CD4-positive, alpha-beta T cell (primary cell): ENCODE measurements at regions not wholly inside any gene's neighbourhood (a gene's known extent, or its start where the extent isn't known, plus 50 kb on each side); places are given as distances from the start of the nearest gene placed in this dataset.

ENCODE experiments used
- ATAC-seq: fragments of 200-7000 bp; cut with Tn5 transposase; one replicate; pipeline ENCODE4 v1.10.0; 2022; ENCODE audit warnings: mild to moderate bottlenecking; ENCODE audit not compliant: poor library complexity
- CTCF ChIA-PET: fragments of 350-600 bp; sonication (Branson Sonifier 250); formaldehyde crosslinking; loops from one replicate; lab custom pipeline; 2021; ENCODE audit warnings: antibody characterized with exemption, inconsistent platforms; lab: Charles Lee
- POLR2A ChIA-PET: fragments of 350-600 bp; sonication (Branson Sonifier 250); formaldehyde crosslinking; loops from one replicate; lab custom pipeline; 2021; ENCODE audit warnings: antibody characterized with exemption, inconsistent platforms; lab: Charles Lee
- DNase-seq, 14 experiments: peaks; one replicate each; pipeline ENCODE4 v3.0.0-alpha.2; 2013 to 2020; ENCODE audit warnings: mixed read lengths in 2 of 14
- H3K27ac ChIP-seq, 2 donors: one replicate each; pipeline versions ENCODE4 v1.5.1 to v1.7.0; 2013; ENCODE audit warnings: low read length in 2 of 2, low read depth in 1 of 2, mild to moderate bottlenecking in 1 of 2
- H3K27me3 ChIP-seq, 2 experiments: 1 replicate in 1 of 2; 2 replicates in 1 of 2; pipeline versions ENCODE4 v1.6.1 to v1.7.0; 2013; ENCODE audit warnings: low read length in 2 of 2, control low read depth in 1 of 2, mild to moderate bottlenecking in 1 of 2, moderate library complexity in 1 of 2; ENCODE audit not compliant: insufficient read depth in 2 of 2, control insufficient read depth in 1 of 2
- H3K36me3 ChIP-seq: one replicate; pipeline ENCODE4 v1.6.1; 2013; ENCODE audit warnings: low read length, control low read depth; ENCODE audit not compliant: insufficient read depth
- H3K4me1 ChIP-seq: one replicate; pipeline ENCODE4 v1.6.1; 2013; ENCODE audit warnings: low read length, control low read depth; ENCODE audit not compliant: insufficient read depth
- H3K4me3 ChIP-seq: one replicate; pipeline ENCODE4 v1.5.1; 2013; ENCODE audit warnings: mild to moderate bottlenecking, low read length, moderate library complexity
- H3K9me3 ChIP-seq, 2 experiments: 1 replicate in 1 of 2; 2 replicates in 1 of 2; pipeline versions ENCODE4 v1.6.1 to v1.7.0; 2013; ENCODE audit warnings: low read length in 2 of 2, mild to moderate bottlenecking in 2 of 2, control low read depth in 1 of 2, moderate library complexity in 1 of 2; ENCODE audit not compliant: control insufficient read depth in 1 of 2, insufficient read depth in 1 of 2
- H3K27ac Mint-ChIP-seq: one replicate; pipeline ENCODE4 v1.8.0; 2020; ENCODE audit warnings: mixed read lengths
- H3K27me3 Mint-ChIP-seq: one replicate; pipeline ENCODE4 v1.8.0; 2021; ENCODE audit warnings: mixed read lengths
- H3K36me3 Mint-ChIP-seq: one replicate; pipeline ENCODE4 v1.8.0; 2021; ENCODE audit warnings: low read depth, mixed read lengths
- H3K4me1 Mint-ChIP-seq: one replicate; pipeline ENCODE4 v1.8.0; 2021; ENCODE audit warnings: low read depth, mixed read lengths
- H3K4me3 Mint-ChIP-seq: one replicate; pipeline ENCODE4 v1.8.0; 2020; ENCODE audit warnings: mild to moderate bottlenecking, mixed read lengths
- H3K9me3 Mint-ChIP-seq: one replicate; pipeline ENCODE4 v1.8.0; 2020; ENCODE audit warnings: mixed read lengths
- intact Hi-C, 2 experiments: fragments of 100-400 bp; cut with DNase I in 1 of 2; cut with micrococcal nuclease in 1 of 2; formaldehyde crosslinking; loops; one replicate each; pipeline versions ENCODE4 v1.15.1 to v1.9.0; 2023 to 2025; cut with DNase I, micrococcal nuclease
- TF ChIP-seq, protein P1 (sequence below): fragments of 200-600 bp; IDR thresholded peaks from one replicate; pipeline ENCODE4 v1.8.0; 2022; ENCODE audit warnings: antibody characterized with exemption, mild to moderate bottlenecking

DNA sequence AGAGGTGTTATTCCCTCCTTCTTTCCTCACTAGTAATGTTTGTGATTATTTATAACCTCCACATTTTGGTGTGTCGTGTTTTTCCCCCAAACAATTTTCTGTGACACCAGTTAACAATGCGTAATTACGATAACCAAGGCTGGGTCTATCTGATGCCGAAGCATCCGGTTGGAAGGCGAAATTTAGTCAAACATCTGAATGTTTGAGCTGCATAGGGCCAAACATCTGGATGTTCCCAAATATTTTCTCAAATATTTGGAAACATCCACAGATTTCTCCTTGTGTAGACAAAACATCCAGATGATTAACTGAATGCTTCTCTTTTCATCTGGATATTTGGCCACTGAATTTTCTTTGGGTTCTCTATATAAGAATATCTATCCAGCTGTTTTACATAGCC is 371.7 kb downstream of the NFIB start:
- H3K36me3 ChIP-seq: no peaks in the 10 kb centered on the region
- TF ChIP-seq, protein P1, sequence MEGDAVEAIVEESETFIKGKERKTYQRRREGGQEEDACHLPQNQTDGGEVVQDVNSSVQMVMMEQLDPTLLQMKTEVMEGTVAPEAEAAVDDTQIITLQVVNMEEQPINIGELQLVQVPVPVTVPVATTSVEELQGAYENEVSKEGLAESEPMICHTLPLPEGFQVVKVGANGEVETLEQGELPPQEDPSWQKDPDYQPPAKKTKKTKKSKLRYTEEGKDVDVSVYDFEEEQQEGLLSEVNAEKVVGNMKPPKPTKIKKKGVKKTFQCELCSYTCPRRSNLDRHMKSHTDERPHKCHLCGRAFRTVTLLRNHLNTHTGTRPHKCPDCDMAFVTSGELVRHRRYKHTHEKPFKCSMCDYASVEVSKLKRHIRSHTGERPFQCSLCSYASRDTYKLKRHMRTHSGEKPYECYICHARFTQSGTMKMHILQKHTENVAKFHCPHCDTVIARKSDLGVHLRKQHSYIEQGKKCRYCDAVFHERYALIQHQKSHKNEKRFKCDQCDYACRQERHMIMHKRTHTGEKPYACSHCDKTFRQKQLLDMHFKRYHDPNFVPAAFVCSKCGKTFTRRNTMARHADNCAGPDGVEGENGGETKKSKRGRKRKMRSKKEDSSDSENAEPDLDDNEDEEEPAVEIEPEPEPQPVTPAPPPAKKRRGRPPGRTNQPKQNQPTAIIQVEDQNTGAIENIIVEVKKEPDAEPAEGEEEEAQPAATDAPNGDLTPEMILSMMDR: no peak
- H3K9me3 ChIP-seq: no peaks in the 10 kb centered on the region
- H3K4me1 ChIP-seq: no peaks in the 10 kb centered on the region
- H3K27me3 ChIP-seq: no peaks in the 10 kb centered on the region
- H3K9me3 Mint-ChIP-seq: peaks cover 6% of the 10 kb centered on the region
- H3K4me3 Mint-ChIP-seq: no peak overlapping the region
- no peak overlapping the region for H3K27ac Mint-ChIP-seq
- no peaks in the 10 kb centered on the region for H3K27me3 Mint-ChIP-seq
- POLR2A ChIA-PET: no interaction called here
- no peak overlapping the region for H3K27ac ChIP-seq
- H3K4me3 ChIP-seq: no peak overlapping the region
- no peaks in the 10 kb centered on the region for H3K4me1 Mint-ChIP-seq
- no peaks in the 10 kb centered on the region for H3K36me3 Mint-ChIP-seq
- DNase-seq (no peak), ATAC-seq (no peak)
- CTCF ChIA-PET: no interaction called here
- intact Hi-C loops: no loop called here

GRCh38 chr9:13941714-13942113 is 372.2 kb downstream of the NFIB start:
- no peaks in the 10 kb centered on the region for H3K4me1 Mint-ChIP-seq
- no peaks in the 10 kb centered on the region for H3K27me3 Mint-ChIP-seq
- ATAC-seq (no peak), DNase-seq (no peak)
- H3K4me3 Mint-ChIP-seq: no peak overlapping the region
- H3K4me3 ChIP-seq: no peak overlapping the region
- POLR2A ChIA-PET: no interaction called here
- no peak overlapping the region for H3K27ac ChIP-seq
- H3K9me3 Mint-ChIP-seq: peaks cover 8% of the 10 kb centered on the region
- no peaks in the 10 kb centered on the region for H3K36me3 ChIP-seq
- no peak overlapping the region for H3K27ac Mint-ChIP-seq
- no peaks in the 10 kb centered on the region for H3K27me3 ChIP-seq
- H3K9me3 ChIP-seq: no peaks in the 10 kb centered on the region
- no peaks in the 10 kb centered on the region for H3K36me3 Mint-ChIP-seq
- intact Hi-C loops: no loop called here
- TF ChIP-seq, protein P1: no peak
- CTCF ChIA-PET: no interaction called here
- no peaks in the 10 kb centered on the region for H3K4me1 ChIP-seq

DNA sequence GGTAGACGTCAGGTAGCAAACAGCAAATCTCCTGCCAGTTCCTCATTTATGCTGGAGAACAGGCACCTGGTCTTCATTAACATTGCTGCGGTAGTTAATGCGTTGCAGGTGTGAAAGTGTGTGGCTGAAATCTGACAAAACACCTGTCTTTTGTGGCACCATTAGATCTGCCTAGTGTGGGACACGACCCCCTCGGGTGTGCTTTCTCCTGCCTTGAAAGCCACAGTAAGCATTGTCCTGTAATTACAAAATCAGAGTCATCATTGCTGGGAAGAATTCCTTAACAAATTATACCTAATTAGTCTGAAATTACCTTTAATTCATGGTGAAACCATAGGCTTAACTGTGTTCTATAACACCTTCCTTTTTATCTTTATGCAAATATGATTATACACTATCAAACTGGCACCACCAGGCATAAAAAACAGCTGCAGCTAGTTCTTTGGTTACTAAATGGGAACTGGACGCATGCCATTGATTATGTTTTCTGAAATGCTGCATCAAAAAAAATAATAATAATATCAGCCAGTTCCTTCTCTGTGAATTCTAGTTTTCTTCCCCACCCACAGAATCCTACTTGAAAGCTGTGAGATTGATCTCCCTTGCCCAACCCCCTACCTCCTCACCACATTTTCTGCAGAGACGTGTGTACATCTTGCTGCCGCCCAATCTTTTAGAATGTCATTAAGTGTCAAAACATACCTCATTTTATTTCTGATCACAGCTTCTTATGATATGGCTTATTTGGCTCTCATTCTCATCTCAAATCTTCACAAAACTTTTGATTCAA is 374.0 kb downstream of the NFIB start:
- Histone ChIP-seq H3K9me3 (no peaks in the 10 kb centered on the region), H3K27me3 (no peaks in the 10 kb centered on the region), H3K27ac (no peak overlapping the region), H3K36me3 (no peaks in the 10 kb centered on the region), H3K4me3 (no peak overlapping the region), H3K4me1 (no peaks in the 10 kb centered on the region)
- Mint-ChIP-seq H3K27me3 (no peaks in the 10 kb centered on the region), H3K36me3 (no peaks in the 10 kb centered on the region), H3K4me3 (no peak overlapping the region), H3K4me1 (no peaks in the 10 kb centered on the region), H3K27ac (no peak overlapping the region), H3K9me3 (peaks cover 9% of the 10 kb centered on the region)
- no peak for ATAC-seq
- ChIA-PET POLR2A (no interaction called here), CTCF (no interaction called here)
- intact Hi-C loops: no loop called here
- TF ChIP-seq, protein P1: no peak
- DNase-seq: no peak
